Hepatocyte (in vitro differentiated cells): ENCODE measurements at regions not wholly inside any gene's neighbourhood (a gene's known extent, or its start where the extent isn't known, plus 50 kb on each side); places are given as distances from the start of the nearest gene placed in this dataset.

Experiments
- EZH2 ChIP-seq: fragments of 200-600 bp; sonication (generic); IDR thresholded peaks from 2 replicates; pipeline ENCODE4 v1.6.1; 2016; ENCODE audit warnings: antibody characterized with exemption, mild to moderate bottlenecking, borderline replicate concordance
- EZH2phosphoT487 ChIP-seq: fragments of 200-600 bp; sonication (generic); IDR thresholded peaks from one replicate; pipeline ENCODE4 v1.6.1; 2018; ENCODE audit warnings: antibody characterized with exemption, mild to moderate bottlenecking, low read depth, moderate library complexity; ENCODE audit not compliant: unreplicated experiment, severe bottlenecking
- TF ChIP-seq, protein P1 (sequence below): fragments of 200-600 bp; sonication (generic); IDR thresholded peaks from 2 replicates; pipeline ENCODE4 v1.5.1; 2016; ENCODE audit warnings: antibody characterized with exemption, mild to moderate bottlenecking; ENCODE audit not compliant: poor library complexity

DNA sequence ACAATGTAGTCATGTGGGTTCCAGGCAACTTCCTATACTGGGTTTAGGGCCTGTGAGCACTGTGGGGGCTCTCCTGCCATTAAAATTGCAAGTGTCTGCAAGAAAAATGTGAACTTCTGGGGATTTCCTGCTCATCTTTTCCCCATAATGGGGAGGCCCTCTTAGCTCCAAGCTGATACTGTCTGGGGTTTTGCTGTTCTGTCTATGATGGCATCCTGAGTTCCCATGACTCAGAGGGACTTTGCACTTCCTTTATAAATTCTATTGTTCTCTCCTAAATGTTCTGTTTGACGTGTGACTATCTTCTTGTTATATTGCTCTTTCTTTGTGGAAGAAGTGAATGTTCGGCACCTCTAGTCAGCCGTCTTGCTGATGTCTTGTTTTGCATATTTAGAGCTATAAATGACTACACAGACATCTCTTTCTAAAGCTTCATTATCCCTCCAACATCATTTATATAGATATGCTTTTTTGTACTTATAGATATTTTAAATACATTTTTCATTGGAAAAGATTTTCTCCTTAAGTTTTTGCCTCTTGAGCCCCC, 465.8 kb downstream of the NAF1 start:
- TF ChIP-seq, protein P1, sequence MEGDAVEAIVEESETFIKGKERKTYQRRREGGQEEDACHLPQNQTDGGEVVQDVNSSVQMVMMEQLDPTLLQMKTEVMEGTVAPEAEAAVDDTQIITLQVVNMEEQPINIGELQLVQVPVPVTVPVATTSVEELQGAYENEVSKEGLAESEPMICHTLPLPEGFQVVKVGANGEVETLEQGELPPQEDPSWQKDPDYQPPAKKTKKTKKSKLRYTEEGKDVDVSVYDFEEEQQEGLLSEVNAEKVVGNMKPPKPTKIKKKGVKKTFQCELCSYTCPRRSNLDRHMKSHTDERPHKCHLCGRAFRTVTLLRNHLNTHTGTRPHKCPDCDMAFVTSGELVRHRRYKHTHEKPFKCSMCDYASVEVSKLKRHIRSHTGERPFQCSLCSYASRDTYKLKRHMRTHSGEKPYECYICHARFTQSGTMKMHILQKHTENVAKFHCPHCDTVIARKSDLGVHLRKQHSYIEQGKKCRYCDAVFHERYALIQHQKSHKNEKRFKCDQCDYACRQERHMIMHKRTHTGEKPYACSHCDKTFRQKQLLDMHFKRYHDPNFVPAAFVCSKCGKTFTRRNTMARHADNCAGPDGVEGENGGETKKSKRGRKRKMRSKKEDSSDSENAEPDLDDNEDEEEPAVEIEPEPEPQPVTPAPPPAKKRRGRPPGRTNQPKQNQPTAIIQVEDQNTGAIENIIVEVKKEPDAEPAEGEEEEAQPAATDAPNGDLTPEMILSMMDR = no peak
- TF ChIP-seq EZH2phosphoT487 (no peak), EZH2 (no peak)
